ENCODE measurements at regions not wholly inside any gene's neighbourhood (a gene's known extent, or its start where the extent isn't known, plus 50 kb on each side); places are given as distances from the start of the nearest gene placed in this dataset.

DNA sequence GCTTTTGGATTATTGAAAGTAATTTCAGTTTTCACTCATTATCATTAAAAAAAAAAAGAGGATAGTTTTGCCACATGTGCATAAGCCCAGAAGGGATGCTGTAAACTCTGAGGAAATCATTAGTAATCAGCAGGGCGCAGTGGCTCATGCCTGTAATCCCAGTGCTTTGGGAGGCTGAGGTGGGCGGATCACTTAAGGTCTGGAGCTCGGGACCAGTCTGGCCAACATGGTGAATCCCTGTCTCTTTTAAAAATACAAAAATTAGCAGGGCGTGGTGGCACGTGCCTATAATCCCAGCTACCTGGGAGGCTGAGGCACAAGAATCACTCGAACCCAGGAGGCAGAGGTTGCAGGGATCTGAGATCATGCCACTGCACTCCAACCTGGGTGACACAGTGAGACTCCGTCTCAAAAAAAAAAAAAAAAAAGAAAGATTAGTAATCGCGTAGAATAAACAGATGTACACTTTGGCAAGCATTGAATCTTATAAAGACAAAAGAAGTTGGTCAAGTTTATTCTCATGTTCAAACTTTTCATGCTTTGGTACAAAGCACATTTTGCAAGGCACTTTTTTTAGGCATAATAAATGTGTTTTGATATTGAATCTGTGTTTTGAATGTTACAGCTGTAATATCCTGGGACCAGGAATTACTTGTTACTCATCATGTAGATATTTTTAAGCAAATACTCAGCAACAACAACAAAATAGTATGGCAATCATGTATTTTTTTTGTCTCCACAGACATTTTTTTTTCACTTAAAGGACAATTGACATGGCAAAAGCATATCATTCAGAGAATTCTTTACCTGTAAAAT lies 93.2 kb upstream of the AGTR1 start:
- Mint-ChIP-seq H3K9me3 (peaks cover 5% of the 10 kb centered on the region), H3K36me3 (ENCODE audit: low read depth) (no peaks in the 10 kb centered on the region), H3K4me3 (no peak overlapping the region), H3K4me1 (no peaks in the 10 kb centered on the region), H3K27ac (ENCODE audit: unreplicated experiment) (no peak overlapping the region), H3K27me3 (ENCODE audit: low read depth) (no peaks in the 10 kb centered on the region)
- DNase-seq (ENCODE audit: low read depth, low spot score): no peak
- TF ChIP-seq CTCF (conservative IDR thresholded peaks at IDR 0.05): no peak

DNA sequence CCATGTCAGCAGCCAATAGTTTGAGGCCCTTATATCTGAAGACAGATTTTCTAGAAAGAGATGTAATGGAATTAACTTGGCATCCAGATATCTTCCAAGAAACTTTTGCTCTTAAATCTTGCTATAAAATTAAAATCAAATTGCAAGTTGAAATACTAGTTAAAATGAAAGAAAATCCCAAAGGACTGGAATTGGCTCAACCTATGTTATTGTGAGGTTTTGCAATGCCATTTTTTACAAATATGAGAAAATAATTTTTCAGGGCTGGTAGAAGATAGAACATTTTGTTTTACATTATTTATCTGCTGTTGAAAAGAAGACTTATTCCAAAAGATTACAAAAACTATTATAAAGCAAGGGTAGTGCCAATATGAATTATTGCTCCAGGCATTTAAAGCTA lies 92.2 kb upstream of the AGTR1 start:
- H3K4me3 Mint-ChIP-seq: no peak overlapping the region
- no peaks in the 10 kb centered on the region for H3K36me3 Mint-ChIP-seq (ENCODE audit: low read depth)
- DNase-seq (ENCODE audit: low read depth, low spot score): no peak
- H3K9me3 Mint-ChIP-seq: peaks cover 2% of the 10 kb centered on the region
- H3K4me1 Mint-ChIP-seq: no peaks in the 10 kb centered on the region
- H3K27ac Mint-ChIP-seq (ENCODE audit: unreplicated experiment): no peak overlapping the region
- TF ChIP-seq CTCF (conservative IDR thresholded peaks at IDR 0.05): no peak
- H3K27me3 Mint-ChIP-seq (ENCODE audit: low read depth): no peaks in the 10 kb centered on the region

GRCh38 chr3:148606979-148607378 lies 90.7 kb upstream of the AGTR1 start:
- no peak for TF ChIP-seq CTCF (conservative IDR thresholded peaks at IDR 0.05)
- H3K27me3 Mint-ChIP-seq (ENCODE audit: low read depth): no peaks in the 10 kb centered on the region
- peaks cover 2% of the 10 kb centered on the region for H3K9me3 Mint-ChIP-seq
- H3K36me3 Mint-ChIP-seq (ENCODE audit: low read depth): no peaks in the 10 kb centered on the region
- no peak overlapping the region for H3K27ac Mint-ChIP-seq (ENCODE audit: unreplicated experiment)
- no peak overlapping the region for H3K4me3 Mint-ChIP-seq
- no peak for DNase-seq (ENCODE audit: low read depth, low spot score)
- H3K4me1 Mint-ChIP-seq: no peaks in the 10 kb centered on the region

GRCh38 chr3:148607491-148607890 lies 90.2 kb upstream of the AGTR1 start:
- no peak for TF ChIP-seq CTCF (conservative IDR thresholded peaks at IDR 0.05)
- Mint-ChIP-seq H3K36me3 (ENCODE audit: low read depth) (no peaks in the 10 kb centered on the region), H3K4me3 (no peak overlapping the region), H3K4me1 (no peaks in the 10 kb centered on the region), H3K27me3 (ENCODE audit: low read depth) (no peaks in the 10 kb centered on the region), H3K9me3 (peaks cover 2% of the 10 kb centered on the region), H3K27ac (ENCODE audit: unreplicated experiment) (no peak overlapping the region)
- DNase-seq (ENCODE audit: low read depth, low spot score): no peak

GRCh38 chr3:148612278-148612677 lies 85.4 kb upstream of the AGTR1 start:
- H3K4me1 Mint-ChIP-seq: no peaks in the 10 kb centered on the region

More at GRCh38 chr3:148612278-148612677, 85.4 kb upstream of the AGTR1 start:
- H3K9me3 Mint-ChIP-seq: peaks cover 2% of the 10 kb centered on the region
- TF ChIP-seq CTCF (conservative IDR thresholded peaks at IDR 0.05): no peak
- no peaks in the 10 kb centered on the region for H3K27me3 Mint-ChIP-seq (ENCODE audit: low read depth)
- no peak for DNase-seq (ENCODE audit: low read depth, low spot score)
- no peak overlapping the region for H3K4me3 Mint-ChIP-seq
- H3K27ac Mint-ChIP-seq (ENCODE audit: unreplicated experiment): no peak overlapping the region
- no peaks in the 10 kb centered on the region for H3K36me3 Mint-ChIP-seq (ENCODE audit: low read depth)

Measured in neural crest cell (in vitro differentiated cells).